SIG-M5 treated with dmso at 0.1 percent for 504 hours (cell line): ENCODE measurements at regions not wholly inside any gene's neighbourhood (a gene's known extent, or its start where the extent isn't known, plus 50 kb on each side); places are given as distances from the start of the nearest gene placed in this dataset.
"Not testable (repeated sequence)": the region's sequence is repeated elsewhere in the genome, so short reads cannot be mapped to it uniquely, and the experiment has no call there.

ENCODE experiments used
- DNase-seq: peaks from one replicate; lab custom pipeline; 2025; ENCODE audit not compliant: unreplicated experiment; lab: John Stamatoyannopoulos, UW

- no peak for DNase-seq
Measured at GRCh38 chr6:67881706-67882065, 753.4 kb upstream of the ADGRB3 start.

GRCh38 chr6:67880939-67881705 lies 754.0 kb upstream of the ADGRB3 start:
- DNase-seq = no peak

GRCh38 chr6:67880343-67880742 lies 754.7 kb upstream of the ADGRB3 start:
- not testable (repeated sequence) for DNase-seq

- not testable (repeated sequence) for DNase-seq
Measured at GRCh38 chr6:67879928-67880327, 755.2 kb upstream of the ADGRB3 start.

GRCh38 chr6:67879105-67879904 lies 755.8 kb upstream of the ADGRB3 start:
- DNase-seq = not testable (repeated sequence)

- DNase-seq = not testable (repeated sequence)
Measured at GRCh38 chr6:67878216-67878615, 756.9 kb upstream of the ADGRB3 start.

- no peak for DNase-seq
Measured at GRCh38 chr6:67877288-67877687, 757.8 kb upstream of the ADGRB3 start.

- no peak for DNase-seq
Measured at GRCh38 chr6:67875877-67876383, 759.2 kb upstream of the ADGRB3 start.

- DNase-seq = no peak
Measured at GRCh38 chr6:67870321-67870720, 764.8 kb upstream of the ADGRB3 start.

- DNase-seq = peak; percentile 25
Measured at GRCh38 chr6:67863346-67863745, 771.7 kb upstream of the ADGRB3 start.

GRCh38 chr6:67854098-67854497 lies 781.0 kb upstream of the ADGRB3 start:
- DNase-seq = no peak

GRCh38 chr6:67839818-67840217 lies 795.3 kb upstream of the ADGRB3 start:
- no peak for DNase-seq

- no peak for DNase-seq
Measured at GRCh38 chr6:67825201-67825895, 809.7 kb upstream of the ADGRB3 start.

- no peak for DNase-seq
Measured at GRCh38 chr6:67818322-67818721, 816.8 kb upstream of the ADGRB3 start.

- DNase-seq = no peak
Measured at GRCh38 chr6:67815623-67816022, 819.5 kb upstream of the ADGRB3 start.

- no peak for DNase-seq
Measured at GRCh38 chr6:67814262-67814661, 820.8 kb upstream of the ADGRB3 start.

GRCh38 chr6:67812693-67813092 lies 822.4 kb upstream of the ADGRB3 start:
- DNase-seq = no peak

GRCh38 chr6:67812125-67812524 lies 823.0 kb upstream of the ADGRB3 start:
- DNase-seq = no peak

- DNase-seq = no peak
Measured at GRCh38 chr6:67811239-67812037, 823.6 kb upstream of the ADGRB3 start.

GRCh38 chr6:67804808-67805207 lies 830.3 kb upstream of the ADGRB3 start:
- not testable (repeated sequence) for DNase-seq

GRCh38 chr6:67802771-67803170 lies 832.3 kb upstream of the ADGRB3 start:
- DNase-seq = no peak
